K562 (cell line): ENCODE measurements at regions not wholly inside any gene's neighbourhood (a gene's known extent, or its start where the extent isn't known, plus 50 kb on each side); places are given as distances from the start of the nearest gene placed in this dataset.

ENCODE experiments used
- ATAC-seq: fragments of 200-7000 bp; cut with Tn5 transposase; 3 replicates; pipeline ENCODE4 v1.9.1; 2020; ENCODE audit warnings: moderate library complexity
- BruUV-seq: library from RNA; stranded (reverse); fragments of 400-500 nt; replicated peaks from 2 replicates; lab custom pipeline; 2021; lab: Mats Ljungman, UMichigan
- CTCF ChIA-PET: fragments of 300-600 bp; formaldehyde crosslinking; extraction: SDS; loops from one replicate; lab custom pipeline; 2021; ENCODE audit warnings: low intra/inter-chr PET ratio; lab: Yijun Ruan, JAX
- POLR2A ChIA-PET: fragments of 300-600, 350-650 bp; sonication (Branson Sonifier 250); formaldehyde crosslinking; extraction: SDS; loops from one replicate; lab custom pipeline; 2021; ENCODE audit warnings: antibody characterized with exemption, inconsistent platforms; lab: Yijun Ruan, JAX
- DNase-seq, 4 experiments: peaks; one replicate each; pipeline versions ENCODE4 v3.0.0 to v3.0.0-alpha.2; 2011 to 2018; ENCODE audit warnings: low spot score in 3 of 4, mixed read lengths in 3 of 4; ENCODE audit errors: extremely low read depth in 1 of 4
- FAIRE-seq: peaks from 2 replicates; lab custom pipeline; 2011; peaks lifted over from hg19 to GRCh38; lab: Jason Lieb, UNC
- H2AFZ ChIP-seq: 2 replicates; pipeline ENCODE4 v1.6.0; 2011; ENCODE audit warnings: low read depth, low read length, control low read depth, inconsistent platforms
- H3K27ac ChIP-seq: fragments of 200-600 bp; 3 replicates; pipeline ENCODE4 v1.8.0; 2011; ENCODE audit warnings: low read depth, mild to moderate bottlenecking, control low read depth, inconsistent platforms, low read length, moderate library complexity, mixed read lengths; ENCODE audit errors: extremely low read depth
- H3K27me3 ChIP-seq, 2 experiments: fragments of 300-600 bp in 1 of 2; 2 replicates in 1 of 2; 3 replicates in 1 of 2; pipeline versions ENCODE4 v1.6.0 to v1.8.0; 2011; ENCODE audit warnings: inconsistent platforms in 2 of 2, low read length in 2 of 2, mild to moderate bottlenecking in 1 of 2, mixed read lengths in 1 of 2, moderate library complexity in 1 of 2; ENCODE audit not compliant: control insufficient read depth in 2 of 2, insufficient read depth in 2 of 2
- H3K36me3 ChIP-seq: fragments of 300-600 bp; 3 replicates; pipeline ENCODE4 v1.8.0; 2011; ENCODE audit warnings: mild to moderate bottlenecking, low read length, inconsistent platforms; ENCODE audit not compliant: control insufficient read depth, insufficient read depth
- H3K4me1 ChIP-seq, 2 experiments: fragments of 200-600 bp in 1 of 2; replicated peaks in 1 of 2; 2 replicates in 1 of 2; 3 replicates in 1 of 2; pipeline versions ENCODE4 v1.5.1 to v1.8.0; 2011; ENCODE audit warnings: inconsistent platforms in 2 of 2, low read length in 2 of 2, mild to moderate bottlenecking in 1 of 2, mixed read lengths in 1 of 2, moderate library complexity in 1 of 2; ENCODE audit not compliant: control insufficient read depth in 2 of 2, insufficient read depth in 2 of 2
- H3K4me2 ChIP-seq: 2 replicates; pipeline ENCODE4 v1.6.1; 2011; ENCODE audit warnings: low read length, control low read depth, inconsistent platforms, mixed read lengths; ENCODE audit not compliant: insufficient read depth
- H3K4me3 ChIP-seq: fragments of 200-600 bp; sonication (generic), shearing (Covaris generic); 2 replicates; pipeline ENCODE4 v1.5.1; 2016; ENCODE audit warnings: control low read depth, inconsistent platforms
- H3K79me2 ChIP-seq: fragments of 200-600 bp; 3 replicates; pipeline ENCODE4 v1.8.0; 2011; ENCODE audit warnings: low read length, inconsistent platforms; ENCODE audit not compliant: control insufficient read depth, insufficient read depth
- H3K9ac ChIP-seq, 2 experiments: 2 replicates each; pipeline versions ENCODE4 v1.6.0 to v1.6.1; 2011; ENCODE audit warnings: low read depth in 2 of 2, low read length in 2 of 2, control low read depth in 1 of 2, inconsistent platforms in 1 of 2, mild to moderate bottlenecking in 1 of 2, mixed read lengths in 1 of 2; ENCODE audit not compliant: insufficient read depth in 1 of 2
- H3K9me1 ChIP-seq: one replicate; pipeline ENCODE4 v1.6.0; 2011; ENCODE audit warnings: inconsistent platforms, mild to moderate bottlenecking, low read length, moderate library complexity; ENCODE audit not compliant: control insufficient read depth, insufficient read depth
- H3K9me3 ChIP-seq: replicated peaks from 2 replicates; pipeline ENCODE4 v1.5.1; 2011; ENCODE audit warnings: low read depth, low read length, inconsistent platforms; ENCODE audit not compliant: control insufficient read depth, insufficient read depth
- H4K20me1 ChIP-seq: replicated peaks from 2 replicates; pipeline ENCODE4 v1.6.1; 2011; ENCODE audit warnings: low read length, inconsistent platforms, mixed read lengths; ENCODE audit not compliant: control insufficient read depth, insufficient read depth
- FOS ChIP-seq: IDR thresholded peaks from 3 replicates; pipeline ENCODE4 v1.6.1; 2011; ENCODE audit not compliant: insufficient read length; ENCODE audit errors: extremely low read depth
- HDGF ChIP-seq: fragments of 450-650 bp; IDR thresholded peaks from 2 replicates; pipeline ENCODE4 v1.6.1; 2016
- MXI1 ChIP-seq: IDR thresholded peaks from 2 replicates; pipeline ENCODE4 v1.6.1; 2011; ENCODE audit warnings: low read depth, mild to moderate bottlenecking, improper control_type of control experiment, low read length
- NFYB ChIP-seq: IDR thresholded peaks from 2 replicates; pipeline ENCODE4 v1.6.1; 2011; ENCODE audit warnings: mild to moderate bottlenecking, moderate library complexity; ENCODE audit not compliant: insufficient read length; ENCODE audit errors: extremely low read depth
- RBM25 ChIP-seq: fragments of 200-400 bp; formaldehyde crosslinking; IDR thresholded peaks from 2 replicates; pipeline ENCODE4 v1.6.1; 2018; ENCODE audit warnings: low read length, low read depth, moderate library complexity; ENCODE audit not compliant: severe bottlenecking
- RBM34 ChIP-seq: fragments of 200-400 bp; formaldehyde crosslinking; IDR thresholded peaks from 2 replicates; pipeline ENCODE4 v1.6.1; 2018; ENCODE audit warnings: low read length, borderline replicate concordance; ENCODE audit not compliant: insufficient read depth
- RCOR1 ChIP-seq, 2 experiments: IDR thresholded peaks; 2 replicates each; pipeline ENCODE4 v1.6.1; 2012; ENCODE audit warnings: low read depth in 2 of 2, low read length in 2 of 2, borderline replicate concordance in 1 of 2, improper control_type of control experiment in 1 of 2
- RFX1 ChIP-seq: fragments of 450-650 bp; IDR thresholded peaks from 2 replicates; pipeline ENCODE4 v1.6.1; 2016; ENCODE audit warnings: mild to moderate bottlenecking, moderate library complexity
- TCF7L2 ChIP-seq: fragments of 150-350 bp; IDR thresholded peaks from 2 replicates; pipeline ENCODE4 v1.6.1; 2016; ENCODE audit warnings: low read depth, mild to moderate bottlenecking, low read length, moderate library complexity
- YY1 ChIP-seq, 3 experiments: IDR thresholded peaks; 2 replicates each; pipeline ENCODE4 v1.6.1; 2011; ENCODE audit warnings: low read length in 2 of 3, mild to moderate bottlenecking in 2 of 3, moderate library complexity in 2 of 3, borderline replicate concordance in 1 of 3, control low read depth in 1 of 3, low read depth in 1 of 3; ENCODE audit not compliant: insufficient read depth in 3 of 3, insufficient replicate concordance in 2 of 3, control insufficient read depth in 1 of 3, insufficient read length in 1 of 3; ENCODE audit errors: extremely low read depth in 1 of 3
- ZEB2 ChIP-seq: fragments of 450-650 bp; IDR thresholded peaks from 2 replicates; pipeline ENCODE4 v1.6.1; 2016
- ZNF583 ChIP-seq: fragments of 250-450 bp; sonication (Bioruptor Pico); IDR thresholded peaks from 2 replicates; pipeline ENCODE4 v1.4.0; 2020
- ZNF699 ChIP-seq: fragments of 250-450 bp; sonication (Bioruptor Pico); IDR thresholded peaks from 2 replicates; pipeline ENCODE4 v1.8.0; 2021; ENCODE audit warnings: mild to moderate bottlenecking, moderate library complexity; ENCODE audit not compliant: insufficient replicate concordance
- ZNF79 ChIP-seq: fragments of 250-450 bp; sonication (Bioruptor Pico); IDR thresholded peaks from 2 replicates; pipeline ENCODE4 v1.4.0; 2020; ENCODE audit warnings: low read depth, mild to moderate bottlenecking, moderate library complexity
- WGBS: fragments of 100-300 bp; shearing (Covaris generic); methylation state at CpG from one replicate; pipeline ENCODE4 v1.1.6; 2016; ENCODE audit warnings: low coverage, mixed read lengths; ENCODE audit not compliant: insufficient coverage; ENCODE audit errors: missing lambda C conversion rate; 5-methylcytosine and 5-hydroxymethylcytosine counted together
- in situ Hi-C: fragments of 300-500 bp; cut with MboI; formaldehyde crosslinking; loops from 4 replicates; pipeline ENCODE4 v1.15.0; 2018; ENCODE audit warnings: inconsistent platforms, mixed read lengths
- intact Hi-C: fragments of 100-400 bp; cut with micrococcal nuclease; formaldehyde crosslinking; loops from 2 replicates; pipeline ENCODE4 v1.14.2; 2022
- TF ChIP-seq, protein P1 (sequence below): sonication (generic); formaldehyde crosslinking; IDR thresholded peaks from 2 replicates; pipeline ENCODE4 v1.8.0; 2022; ENCODE audit warnings: mild to moderate bottlenecking, missing genetic modification reagents

DNA sequence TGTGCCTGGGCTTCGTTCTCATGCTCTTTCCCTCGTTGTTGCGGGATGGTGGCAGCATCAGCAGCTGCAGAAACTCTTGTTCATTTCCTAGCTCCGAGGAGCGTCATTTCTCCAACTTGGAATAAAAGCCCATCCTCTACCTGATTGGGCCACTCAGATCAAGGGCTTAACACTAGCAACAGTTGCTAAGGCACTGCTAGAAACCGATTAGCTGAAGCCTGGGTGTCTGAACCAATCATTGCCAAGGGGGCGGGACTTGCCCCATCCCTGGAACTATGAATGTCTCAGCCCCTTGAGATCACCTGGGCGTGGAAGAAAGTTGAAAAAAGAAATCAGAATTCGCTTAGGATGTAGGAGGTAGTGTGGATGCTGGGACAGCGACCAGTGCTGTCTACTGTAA is 145.3 kb downstream of the FOXL1 start:
- CTCF ChIA-PET = no interaction called here
- no peaks in the 10 kb centered on the region for H3K9me3 ChIP-seq
- FAIRE-seq (peak; percentile 81), DNase-seq (peak in 3 of 4 experiments; percentile 17 to 59 (median 25)), ATAC-seq (peak; percentile 81)
- H3K36me3 ChIP-seq = no peaks in the 10 kb centered on the region
- BruUV-seq = no TSS peak
- H2AFZ ChIP-seq = no peak overlapping the region
- 0% methylated on average over 10 of the region's 10 CpGs for WGBS
- no peaks in the 10 kb centered on the region for H3K79me2 ChIP-seq
- no peak overlapping the region for H3K9ac ChIP-seq
- H3K4me1 ChIP-seq = no peaks in the 10 kb centered on the region
- no peak overlapping the region for H3K4me2 ChIP-seq
- peaks cover 12 to 41% of the 10 kb centered on the region in 2 experiments; a peak in 4 of 5 replicates for H3K27me3 ChIP-seq
- H3K9me1 ChIP-seq = no peaks in the 10 kb centered on the region
- in situ Hi-C loops = no loop called here
- no peak overlapping the region for H3K4me3 ChIP-seq
- POLR2A ChIA-PET = no interaction called here
- H4K20me1 ChIP-seq = no peaks in the 10 kb centered on the region
- intact Hi-C loops = no loop called here
- no peak overlapping the region for H3K27ac ChIP-seq
- TF ChIP-seq RCOR1 (IDR thresholded peaks at IDR 0.05; ENCODE audit: borderline replicate concordance in 1 of 2, low read depth in 2 of 2, low read length in 2 of 2) (0 out of 4 replicates have a peak, but pooled peaks of 1 of the 2 experiments have one; percentile 42), TCF7L2 (no peak), FOS (peak; percentile 2), RFX1 (peak; percentile 85), MXI1 (no peak), HDGF (no peak), ZEB2 (no peak), RBM25 (peak; percentile 45), NFYB (peak; percentile 77), YY1 (IDR thresholded peaks at IDR 0.05; ENCODE audit: borderline replicate concordance in 1 of 3, control insufficient read depth in 1 of 3, extremely low read depth in 1 of 3, insufficient read depth in 3 of 3, insufficient read length in 1 of 3, insufficient replicate concordance in 2 of 3, low read depth in 1 of 3, low read length in 2 of 3) (no peak), RBM34 (no peak), ZNF583 (CRISPR knock-in tag) (no peak), ZNF699 (CRISPR knock-in tag) (no peak), ZNF79 (CRISPR knock-in tag) (no peak)
- TF ChIP-seq, protein P1, sequence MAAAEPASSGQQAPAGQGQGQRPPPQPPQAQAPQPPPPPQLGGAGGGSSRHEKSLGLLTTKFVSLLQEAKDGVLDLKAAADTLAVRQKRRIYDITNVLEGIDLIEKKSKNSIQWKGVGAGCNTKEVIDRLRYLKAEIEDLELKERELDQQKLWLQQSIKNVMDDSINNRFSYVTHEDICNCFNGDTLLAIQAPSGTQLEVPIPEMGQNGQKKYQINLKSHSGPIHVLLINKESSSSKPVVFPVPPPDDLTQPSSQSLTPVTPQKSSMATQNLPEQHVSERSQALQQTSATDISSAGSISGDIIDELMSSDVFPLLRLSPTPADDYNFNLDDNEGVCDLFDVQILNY = no peak
